GM19463 (cell line): ENCODE measurements at regions not wholly inside any gene's neighbourhood (a gene's known extent, or its start where the extent isn't known, plus 50 kb on each side); places are given as distances from the start of the nearest gene placed in this dataset.
"Not testable (repeated sequence)": the region's sequence is repeated elsewhere in the genome, so short reads cannot be mapped to it uniquely, and the experiment has no call there.

ENCODE experiments used
- ATAC-seq: cut with Tn5 transposase; IDR thresholded peaks from one replicate; pipeline ENCODE4 v1.9.1; 2021; ENCODE audit warnings: mild to moderate bottlenecking, moderate library complexity; ENCODE audit not compliant: unreplicated experiment

DNA sequence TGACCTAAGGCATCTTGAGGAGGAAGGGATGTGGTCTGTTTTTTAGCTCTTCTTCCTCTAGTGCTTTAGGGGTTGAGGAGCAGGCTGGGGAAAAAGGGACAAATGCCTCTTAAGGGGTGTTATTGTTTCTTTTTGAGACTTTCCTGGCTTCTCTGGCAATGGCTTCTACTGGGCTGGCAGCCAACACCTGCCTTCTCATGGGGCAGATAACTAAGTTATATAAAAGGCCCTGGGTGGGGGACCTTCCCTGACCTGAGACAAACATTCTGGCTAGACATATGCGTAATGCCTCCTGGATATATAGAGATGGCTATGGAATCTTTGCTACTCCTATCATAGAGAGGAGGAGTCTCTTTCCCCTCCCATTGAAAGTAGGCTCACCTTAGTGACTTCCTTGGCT, 179.2 kb upstream of the PROK2 start:
- no peak for ATAC-seq

GRCh38 chr3:71962561-71963240, 177.8 kb upstream of the PROK2 start:
- no peak for ATAC-seq

DNA sequence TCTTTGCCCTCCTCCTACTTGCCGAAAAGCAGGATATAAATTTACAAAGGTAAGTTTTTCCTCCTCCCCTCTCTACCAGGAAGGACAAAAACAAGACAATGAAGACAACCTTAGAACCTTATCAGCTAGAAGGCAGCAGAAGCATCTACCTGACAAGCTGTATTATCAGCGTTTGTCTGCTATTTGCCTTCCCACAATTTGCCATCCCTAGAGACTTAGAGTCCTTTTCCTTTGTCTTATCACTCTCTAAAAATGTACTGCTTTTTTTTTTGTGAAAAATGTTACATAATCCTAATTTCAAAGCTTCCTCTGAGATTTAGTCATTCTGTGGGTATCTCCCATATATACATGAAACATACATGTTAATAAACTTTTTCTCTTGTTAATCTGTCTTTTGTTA, 176.9 kb upstream of the PROK2 start:
- no peak for ATAC-seq

- no peak for ATAC-seq
Measured at GRCh38 chr3:71961378-71961777, 176.4 kb upstream of the PROK2 start.

- ATAC-seq = no peak
Measured at GRCh38 chr3:71958533-71958932, 173.6 kb upstream of the PROK2 start.

GRCh38 chr3:71956716-71957115, 171.8 kb upstream of the PROK2 start:
- no peak for ATAC-seq

- ATAC-seq = no peak
Measured at GRCh38 chr3:71956069-71956340, 171.1 kb upstream of the PROK2 start.

DNA sequence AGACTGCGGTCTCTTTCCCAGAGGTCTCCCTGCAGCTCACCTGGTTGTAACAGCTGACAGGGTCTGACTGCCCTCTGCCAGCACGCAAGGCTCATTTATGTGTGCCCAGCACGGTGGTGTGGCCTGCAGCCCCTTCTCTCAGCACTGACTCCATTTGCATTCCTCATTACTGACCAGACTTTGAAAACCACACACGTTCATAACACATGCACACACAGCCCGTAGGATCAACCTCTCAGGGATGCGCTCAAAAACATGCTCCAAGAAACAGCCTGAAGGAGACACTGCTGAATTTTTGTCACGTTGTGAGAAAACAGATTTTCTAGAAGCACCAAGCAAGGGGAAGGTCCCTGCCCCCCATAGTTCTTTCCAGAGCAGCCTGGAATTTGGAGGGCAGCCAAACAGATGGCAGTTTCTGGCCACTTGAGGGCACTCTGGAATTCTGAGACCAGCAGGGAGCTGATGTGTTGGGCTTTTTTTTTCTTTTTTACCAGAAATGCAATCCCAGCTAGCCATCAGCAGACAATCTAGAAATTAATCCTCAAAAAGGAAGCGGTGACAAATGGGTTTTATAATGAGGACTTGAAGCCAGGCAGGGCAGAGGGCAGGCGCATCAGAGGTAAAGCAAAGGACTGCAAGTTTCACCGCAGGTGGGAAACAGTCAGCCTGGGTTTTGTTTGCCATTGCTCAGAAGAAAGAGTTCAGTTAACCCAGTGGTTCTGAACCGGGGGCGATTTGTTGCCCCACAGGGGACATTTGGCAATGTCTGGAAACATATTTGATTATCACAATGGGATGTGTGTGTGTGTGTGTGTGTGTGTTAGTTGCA, 170.5 kb upstream of the PROK2 start:
- no peak for ATAC-seq

- ATAC-seq = no peak
Measured at GRCh38 chr3:71951842-71952241, 166.9 kb upstream of the PROK2 start.

- no peak for ATAC-seq
Measured at GRCh38 chr3:71951361-71951760, 166.4 kb upstream of the PROK2 start.

- no peak for ATAC-seq
Measured at GRCh38 chr3:71949442-71949841, 164.5 kb upstream of the PROK2 start.

DNA sequence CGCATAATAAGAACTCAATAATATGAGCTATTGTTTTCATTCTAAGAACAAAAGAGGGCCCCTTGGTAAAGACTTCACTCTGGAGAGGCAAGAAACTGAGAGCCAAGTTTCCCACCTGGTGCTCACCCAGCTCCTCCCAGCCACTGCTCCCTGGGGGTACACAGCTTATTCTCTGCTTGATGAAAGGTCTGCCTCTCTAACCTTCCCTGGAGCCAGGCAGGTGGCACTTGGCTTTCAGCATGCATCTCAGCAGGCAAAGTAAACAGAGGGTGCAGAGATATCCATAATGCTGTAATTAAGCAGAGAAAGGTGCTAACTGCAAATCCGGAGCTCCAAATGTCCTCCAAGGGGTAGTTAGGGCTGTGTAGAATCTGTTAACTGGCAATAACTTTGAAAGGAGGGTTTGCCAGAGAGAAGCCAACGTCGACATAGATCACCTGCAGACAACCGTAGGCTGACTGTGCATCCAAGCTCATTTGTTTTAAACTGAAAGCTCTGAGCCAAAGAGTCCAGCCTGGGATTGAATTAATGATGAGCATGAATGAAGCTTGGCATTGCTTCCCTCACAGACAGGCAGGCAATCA, 159.6 kb upstream of the PROK2 start:
- ATAC-seq = no peak

DNA sequence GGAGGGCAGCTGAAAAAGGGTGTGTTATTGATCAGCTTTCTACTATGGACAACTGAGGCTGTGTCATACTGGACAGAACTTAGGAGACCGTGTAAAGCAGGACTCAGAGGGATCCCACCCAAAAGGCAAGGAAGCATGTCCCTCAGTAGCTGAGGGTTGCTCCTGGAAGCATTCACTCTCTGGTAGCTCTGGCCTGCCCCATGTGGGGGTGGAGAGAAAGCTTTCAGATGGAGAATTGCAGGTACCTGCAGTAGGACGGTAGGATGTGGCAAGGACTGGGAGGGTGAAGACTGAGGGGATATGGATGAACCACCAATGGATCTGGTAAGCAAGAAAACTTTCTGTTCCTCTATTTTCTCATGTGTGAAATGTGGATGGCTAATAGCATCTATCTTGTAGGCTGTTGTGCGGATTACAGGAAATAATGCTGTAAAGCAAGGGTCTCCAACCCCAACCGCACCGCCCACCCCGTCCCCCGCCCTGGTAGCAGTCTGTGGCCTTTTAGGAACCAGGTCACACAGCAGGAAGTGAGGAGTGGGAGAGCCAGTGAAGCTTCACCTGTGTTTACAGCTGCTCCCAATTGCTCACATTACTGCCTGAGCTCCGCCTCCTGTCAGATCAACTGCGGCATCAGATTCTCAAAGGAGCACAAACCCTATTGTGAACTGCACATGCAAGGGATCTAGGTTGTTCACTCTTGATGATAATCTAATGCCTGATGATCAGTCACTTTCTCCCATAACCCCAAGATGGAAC, 157.7 kb upstream of the PROK2 start:
- no peak for ATAC-seq

DNA sequence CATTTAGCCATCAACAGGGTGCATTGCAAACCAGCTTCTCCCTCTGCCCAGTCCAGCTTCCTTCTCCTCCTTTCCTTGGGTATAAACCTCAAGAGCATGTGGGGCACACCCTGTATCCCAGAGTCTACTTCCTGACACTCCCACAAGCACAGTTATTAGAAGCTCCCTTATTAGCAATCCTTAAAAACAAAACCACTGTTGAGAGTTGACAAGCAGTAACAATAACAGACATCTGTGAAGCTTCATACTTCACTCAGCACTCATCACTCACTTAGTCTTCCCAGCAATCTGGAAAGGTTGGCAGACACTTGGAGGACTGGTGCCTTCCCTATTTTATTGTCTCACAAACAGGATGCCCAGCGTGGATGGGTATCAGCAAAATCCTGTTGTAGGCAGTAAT, 155.5 kb upstream of the PROK2 start:
- ATAC-seq = no peak

DNA sequence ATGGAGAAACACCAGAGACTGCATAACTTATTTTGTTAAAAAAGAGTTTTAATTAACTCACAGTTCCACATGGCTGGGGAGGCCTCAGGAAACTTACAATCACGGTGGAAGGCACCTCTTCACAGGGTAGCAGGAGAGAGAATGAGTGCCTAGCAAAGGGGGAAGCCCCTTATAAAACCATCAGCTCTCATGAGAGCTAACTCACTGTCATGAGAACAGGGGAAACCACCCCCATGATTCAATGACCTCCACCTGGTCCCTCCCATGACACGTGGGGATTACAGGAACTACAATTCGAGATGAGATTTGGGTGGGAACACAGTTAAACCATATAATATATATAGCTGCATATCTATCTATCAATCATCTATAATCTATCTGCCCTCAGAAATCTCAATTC, 153.1 kb upstream of the PROK2 start:
- not testable (repeated sequence) for ATAC-seq

- no peak for ATAC-seq
Measured at GRCh38 chr3:71936681-71937080, 151.7 kb upstream of the PROK2 start.

GRCh38 chr3:71934520-71935270, 149.7 kb upstream of the PROK2 start:
- ATAC-seq = no peak

DNA sequence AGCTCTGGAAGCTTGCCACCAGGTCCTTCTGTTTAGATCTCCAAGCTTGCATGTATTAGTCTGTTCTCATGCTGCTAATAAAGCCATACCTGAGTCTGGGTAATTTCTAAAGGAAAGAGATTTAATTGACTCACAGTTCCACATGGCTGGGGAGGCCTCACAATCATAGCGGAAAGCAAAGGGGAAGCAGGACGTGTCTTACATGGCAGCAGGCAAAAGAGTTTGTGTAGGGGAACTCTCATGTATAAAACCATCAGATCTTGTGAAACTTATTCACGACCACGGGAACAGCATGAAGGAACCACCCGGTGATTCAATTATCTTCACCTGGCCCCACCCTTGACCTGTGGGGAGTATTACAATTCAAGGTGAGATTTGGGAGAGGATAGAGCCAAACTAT, 147.0 kb upstream of the PROK2 start:
- no peak for ATAC-seq

DNA sequence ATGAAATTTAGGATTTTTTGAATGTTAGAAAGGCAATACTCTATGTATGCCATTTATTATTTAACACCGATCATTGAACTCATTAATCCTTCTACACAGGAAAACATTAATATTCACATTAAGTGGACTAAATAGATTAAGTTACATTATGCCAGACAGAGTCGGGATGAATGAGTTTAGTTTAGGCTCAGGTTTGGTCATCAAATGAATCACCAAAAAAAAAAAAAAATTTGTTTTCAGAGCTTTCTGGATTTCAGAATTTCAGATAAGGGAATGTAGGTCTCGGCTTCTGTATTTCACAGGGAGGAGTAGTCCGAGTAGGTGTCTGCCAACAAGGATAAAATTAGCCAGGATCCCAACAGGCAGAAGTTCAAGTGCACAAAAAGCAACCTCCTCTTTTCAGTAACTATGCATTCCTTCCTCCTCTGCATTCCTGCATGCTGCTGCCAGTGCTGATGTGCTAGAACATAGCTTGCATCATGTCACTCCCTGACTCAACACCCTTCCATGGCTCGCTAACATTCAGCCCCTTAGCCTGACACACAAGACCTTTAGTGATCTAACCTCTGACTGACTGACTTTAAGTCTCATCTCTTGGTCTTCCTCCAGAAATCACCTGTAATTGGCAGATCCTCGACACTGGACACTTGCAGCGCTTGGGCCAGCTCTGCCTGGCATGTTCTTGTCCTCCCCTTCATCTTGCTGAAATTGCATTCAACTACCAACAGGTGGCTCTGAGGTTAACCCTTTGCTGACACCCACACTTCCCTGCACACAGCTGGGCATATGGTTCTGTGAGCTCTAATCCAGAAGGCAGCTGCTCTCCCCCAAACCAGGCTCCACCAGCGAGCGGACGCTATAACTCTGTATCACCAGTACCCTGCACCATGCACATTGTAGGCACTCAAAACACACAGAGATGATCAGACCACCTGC, 145.4 kb upstream of the PROK2 start:
- ATAC-seq = peak; percentile 81

DNA sequence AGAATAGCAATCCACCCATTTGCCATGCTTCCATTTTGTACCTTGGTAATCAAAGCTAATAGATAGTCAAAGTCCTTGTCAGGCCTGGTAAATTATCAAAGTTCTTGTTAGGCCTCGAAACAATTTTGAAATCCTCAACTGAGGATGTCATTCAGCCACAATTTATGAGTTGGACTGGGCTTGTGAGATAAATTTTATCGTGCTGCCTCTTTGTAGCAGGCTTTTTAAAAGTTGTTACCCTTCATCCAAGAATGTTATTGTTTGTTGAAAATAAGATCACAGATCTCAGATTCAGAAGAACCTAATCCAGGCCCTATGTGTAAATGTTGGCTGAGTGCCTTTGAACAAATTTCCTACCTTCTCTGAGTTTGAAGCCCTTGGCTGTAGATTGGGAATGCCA, 143.3 kb upstream of the PROK2 start:
- no peak for ATAC-seq
